ENCODE measurements at regions not wholly inside any gene's neighbourhood (a gene's known extent, or its start where the extent isn't known, plus 50 kb on each side); places are given as distances from the start of the nearest gene placed in this dataset.

DNA sequence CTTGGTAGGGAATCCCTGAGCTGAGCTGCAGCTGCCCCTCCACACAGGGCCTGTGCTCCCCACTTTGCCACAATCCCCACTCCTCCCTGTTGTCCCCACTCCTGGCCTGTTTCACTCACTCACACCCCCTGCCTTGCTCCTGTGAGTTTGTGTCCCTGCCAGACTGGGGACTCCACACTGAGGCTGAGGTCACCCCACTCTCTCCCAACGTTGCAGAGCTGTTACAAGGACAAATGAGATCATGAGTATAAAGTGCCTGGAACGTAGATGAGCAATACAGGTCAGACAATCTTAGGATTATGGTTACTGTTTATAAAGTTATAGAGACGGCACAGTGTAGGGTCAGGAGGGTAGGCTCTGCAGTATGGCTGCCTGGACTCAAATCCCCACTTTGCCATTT lies 426.0 kb upstream of the SULF2 start:
- 19 to 32% methylated on average over 3 of the region's 3 CpGs for WGBS, 2 donors
- H3K4me3 ChIP-seq, result no peak overlapping the region
- DNase-seq (no peak), FAIRE-seq (no peak), ATAC-seq (no peak)
- intact Hi-C loops (cut with DNase I), result no loop called here
- H3K4me1 ChIP-seq, result no peaks in the 10 kb centered on the region
- TF ChIP-seq, protein P1, sequence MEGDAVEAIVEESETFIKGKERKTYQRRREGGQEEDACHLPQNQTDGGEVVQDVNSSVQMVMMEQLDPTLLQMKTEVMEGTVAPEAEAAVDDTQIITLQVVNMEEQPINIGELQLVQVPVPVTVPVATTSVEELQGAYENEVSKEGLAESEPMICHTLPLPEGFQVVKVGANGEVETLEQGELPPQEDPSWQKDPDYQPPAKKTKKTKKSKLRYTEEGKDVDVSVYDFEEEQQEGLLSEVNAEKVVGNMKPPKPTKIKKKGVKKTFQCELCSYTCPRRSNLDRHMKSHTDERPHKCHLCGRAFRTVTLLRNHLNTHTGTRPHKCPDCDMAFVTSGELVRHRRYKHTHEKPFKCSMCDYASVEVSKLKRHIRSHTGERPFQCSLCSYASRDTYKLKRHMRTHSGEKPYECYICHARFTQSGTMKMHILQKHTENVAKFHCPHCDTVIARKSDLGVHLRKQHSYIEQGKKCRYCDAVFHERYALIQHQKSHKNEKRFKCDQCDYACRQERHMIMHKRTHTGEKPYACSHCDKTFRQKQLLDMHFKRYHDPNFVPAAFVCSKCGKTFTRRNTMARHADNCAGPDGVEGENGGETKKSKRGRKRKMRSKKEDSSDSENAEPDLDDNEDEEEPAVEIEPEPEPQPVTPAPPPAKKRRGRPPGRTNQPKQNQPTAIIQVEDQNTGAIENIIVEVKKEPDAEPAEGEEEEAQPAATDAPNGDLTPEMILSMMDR (IDR thresholded peaks at IDR 0.05), result no peak
- H3K27ac ChIP-seq, result no peak overlapping the region
- H3K27me3 ChIP-seq, result no peaks in the 10 kb centered on the region
- H3K36me3 ChIP-seq, result no peaks in the 10 kb centered on the region
- H3K9me3 ChIP-seq, result no peaks in the 10 kb centered on the region

DNA sequence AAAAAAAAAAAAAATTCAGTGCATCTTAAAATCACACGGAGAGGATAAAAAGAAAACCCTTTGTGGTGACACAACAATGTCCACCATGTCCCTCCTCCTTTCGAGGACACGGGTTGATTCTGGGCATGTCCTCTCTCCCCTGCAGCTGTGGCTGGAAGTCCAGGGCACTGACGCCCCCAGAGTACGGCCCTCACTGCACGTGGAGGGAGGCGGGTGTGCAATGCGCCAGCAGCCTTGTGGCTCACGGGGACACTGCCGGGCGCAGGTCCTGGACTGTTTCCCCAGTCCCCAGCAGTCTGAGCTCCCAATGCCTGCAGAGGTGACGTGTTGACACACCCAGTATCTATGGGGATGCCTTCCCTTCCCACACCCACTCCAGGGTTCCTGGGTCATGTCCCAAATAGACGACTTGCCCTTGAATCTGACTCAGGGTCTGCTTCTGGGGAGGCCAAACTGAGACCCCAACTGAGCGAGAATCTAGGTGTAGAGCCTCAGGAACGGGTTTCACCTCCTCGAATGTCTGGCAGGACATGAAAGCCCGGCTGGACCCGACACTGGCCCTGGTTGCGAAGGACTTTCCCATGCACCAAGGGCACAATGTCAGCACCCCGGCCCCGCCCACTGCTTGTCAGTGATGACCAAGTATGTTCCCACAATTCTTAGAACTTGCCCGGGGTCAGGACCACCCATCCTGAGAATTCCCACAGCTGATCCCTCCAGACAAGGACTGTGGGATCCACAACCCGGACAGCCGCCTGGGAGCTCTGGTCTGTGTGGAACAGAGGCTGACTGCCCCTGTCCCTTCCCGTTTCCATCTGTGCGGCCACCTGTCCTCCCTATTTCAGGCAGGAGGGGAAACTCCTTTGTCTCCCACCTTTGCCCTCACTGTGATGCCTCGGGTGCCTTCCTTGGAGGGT lies 425.1 kb upstream of the SULF2 start:
- FAIRE-seq, result no peak
- Histone ChIP-seq H3K27ac (no peak overlapping the region), H3K4me3 (no peak overlapping the region), H3K4me1 (no peaks in the 10 kb centered on the region), H3K36me3 (no peaks in the 10 kb centered on the region), H3K27me3 (no peaks in the 10 kb centered on the region), H3K9me3 (no peaks in the 10 kb centered on the region)
- DNase-seq, result no peak
- 44 to 50% methylated on average over 27 of the region's 27 CpGs for WGBS, 2 donors
- TF ChIP-seq, protein P1 (IDR thresholded peaks at IDR 0.05), result no peak
- intact Hi-C loops (cut with DNase I), result no loop called here
- no peak for ATAC-seq

DNA sequence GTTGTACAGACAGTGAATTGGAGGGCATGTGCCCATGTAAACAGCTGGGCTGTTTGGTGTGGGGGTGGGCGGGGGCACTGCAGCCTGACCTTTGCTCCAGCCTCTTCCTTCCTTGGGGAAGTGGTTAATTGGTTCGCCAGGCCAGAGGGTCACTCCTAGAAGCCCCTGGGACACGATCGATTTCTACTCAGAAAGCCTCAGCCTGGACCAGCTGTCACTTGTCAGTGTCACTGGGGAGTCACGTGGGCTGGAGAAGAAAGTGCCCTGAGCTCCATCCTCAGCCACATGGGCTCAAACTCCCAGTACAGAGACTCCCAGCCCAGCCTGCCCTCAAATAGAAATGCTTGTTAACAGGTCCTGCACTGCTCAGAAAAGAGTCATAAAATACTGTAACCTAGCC lies 423.8 kb upstream of the SULF2 start:
- H3K36me3 ChIP-seq, result no peaks in the 10 kb centered on the region
- H3K9me3 ChIP-seq, result no peaks in the 10 kb centered on the region
- FAIRE-seq, result no peak
- no peak for ATAC-seq
- WGBS, 2 donors, result 8 to 13% methylated on average over 5 of the region's 5 CpGs
- H3K4me3 ChIP-seq, result no peak overlapping the region
- DNase-seq, result no peak
- TF ChIP-seq, protein P1 (IDR thresholded peaks at IDR 0.05), result no peak
- intact Hi-C loops (cut with DNase I), result no loop called here
- H3K27me3 ChIP-seq, result no peaks in the 10 kb centered on the region
- H3K27ac ChIP-seq, result no peak overlapping the region
- H3K4me1 ChIP-seq, result no peaks in the 10 kb centered on the region

DNA sequence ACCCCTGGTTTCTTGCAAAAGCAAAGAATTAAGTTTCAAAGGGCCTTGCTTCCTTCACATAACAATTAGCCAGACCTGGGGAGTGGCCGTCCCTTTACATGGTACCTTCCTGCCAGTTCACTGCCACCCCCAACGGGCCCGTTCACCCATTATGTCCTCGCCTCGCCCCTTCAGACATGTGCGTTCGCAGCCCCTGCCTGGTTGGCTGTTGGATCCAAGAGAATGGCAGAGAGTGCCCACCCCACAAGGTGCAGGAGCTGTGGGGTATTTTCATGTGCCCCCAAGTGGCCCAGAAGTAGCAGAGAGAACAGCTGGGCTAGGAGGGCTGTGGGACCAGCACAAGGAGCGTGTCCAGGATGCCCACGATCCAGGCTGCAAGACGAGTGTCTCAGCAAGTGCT lies 422.9 kb upstream of the SULF2 start:
- FAIRE-seq, result no peak
- WGBS, 2 donors, result 79 to 89% methylated on average over 10 of the region's 10 CpGs
- Histone ChIP-seq H3K9me3 (no peaks in the 10 kb centered on the region), H3K36me3 (no peaks in the 10 kb centered on the region), H3K4me1 (no peaks in the 10 kb centered on the region), H3K4me3 (no peak overlapping the region), H3K27ac (no peak overlapping the region), H3K27me3 (no peaks in the 10 kb centered on the region)
- TF ChIP-seq, protein P1 (IDR thresholded peaks at IDR 0.05), result no peak
- no peak for ATAC-seq
- no peak for DNase-seq
- intact Hi-C loops (cut with DNase I), result no loop called here

DNA sequence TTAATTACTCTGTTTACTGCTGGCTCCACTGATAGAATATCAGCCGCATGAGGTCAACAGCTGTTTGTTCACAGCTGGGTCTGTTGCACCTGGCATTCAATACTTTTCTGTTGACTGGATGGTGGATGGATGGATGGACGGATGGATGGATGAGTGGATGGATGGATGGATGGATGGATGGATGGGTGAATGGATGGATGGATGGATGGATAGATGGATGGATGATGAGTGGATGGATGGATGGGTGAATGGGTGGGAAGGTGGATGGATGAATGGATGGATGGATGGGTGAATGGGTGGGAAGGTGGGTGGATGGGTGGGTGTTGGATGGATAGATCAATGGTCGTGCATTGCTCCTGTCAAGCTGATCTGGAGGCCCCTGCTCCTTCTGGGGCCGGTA lies 422.2 kb upstream of the SULF2 start:
- intact Hi-C loops (cut with DNase I), result no loop called here
- no peaks in the 10 kb centered on the region for H3K4me1 ChIP-seq
- H3K9me3 ChIP-seq, result no peaks in the 10 kb centered on the region
- H3K36me3 ChIP-seq, result no peaks in the 10 kb centered on the region
- H3K4me3 ChIP-seq, result no peak overlapping the region
- no peak for FAIRE-seq
- H3K27ac ChIP-seq, result no peak overlapping the region
- no peak for ATAC-seq
- TF ChIP-seq, protein P1 (IDR thresholded peaks at IDR 0.05), result no peak
- DNase-seq, result no peak
- WGBS, 2 donors, result 51 to 71% methylated on average over 4 of the region's 4 CpGs
- no peaks in the 10 kb centered on the region for H3K27me3 ChIP-seq
